Stimulated activated CD4-positive, alpha-beta T cell treated with anti-CD3 and anti-CD28 coated beads, Interleukin-2, amount 100 ng/mL, for 24 hours (primary cell): ENCODE measurements at regions not wholly inside any gene's neighbourhood (a gene's known extent, or its start where the extent isn't known, plus 50 kb on each side); places are given as distances from the start of the nearest gene placed in this dataset.
"Not testable (repeated sequence)": the region's sequence is repeated elsewhere in the genome, so short reads cannot be mapped to it uniquely, and the experiment has no call there.

ENCODE experiments used
- DNase-seq, 2 donors: peaks; one replicate each; pipeline ENCODE4 v3.0.0-alpha.2; 2020

- DNase-seq, result no peak
These were observed 96.2 kb upstream of the SIM2 start for GRCh38 chr21:36602735-36603134.

- DNase-seq, result no peak
These were observed 95.7 kb upstream of the SIM2 start for GRCh38 chr21:36603221-36603620.

DNA sequence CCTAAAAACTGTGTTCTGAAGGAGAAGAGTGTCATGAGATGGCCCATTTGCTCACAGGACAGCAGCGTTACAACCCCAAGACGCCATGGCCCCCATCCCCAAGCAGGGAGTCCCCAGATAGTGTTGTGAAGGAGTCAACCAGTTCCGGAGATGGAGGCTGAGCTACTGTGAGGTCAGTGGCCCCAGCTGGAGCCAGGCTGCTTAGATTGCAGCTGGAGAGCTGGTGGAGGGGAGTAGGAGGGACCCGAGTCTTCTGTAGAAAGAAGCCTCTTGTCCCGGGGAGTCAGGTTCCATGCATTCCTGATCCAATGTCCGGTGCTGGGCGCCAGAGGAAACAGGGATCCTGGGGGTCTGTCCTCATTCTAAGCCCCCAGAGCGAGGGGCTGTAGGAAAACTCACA, 93.5 kb upstream of the SIM2 start:
- no peak for DNase-seq

GRCh38 chr21:36606287-36606982, 92.5 kb upstream of the SIM2 start:
- no peak for DNase-seq

- no peak for DNase-seq
These were observed 92.0 kb upstream of the SIM2 start for GRCh38 chr21:36606983-36607325.

DNA sequence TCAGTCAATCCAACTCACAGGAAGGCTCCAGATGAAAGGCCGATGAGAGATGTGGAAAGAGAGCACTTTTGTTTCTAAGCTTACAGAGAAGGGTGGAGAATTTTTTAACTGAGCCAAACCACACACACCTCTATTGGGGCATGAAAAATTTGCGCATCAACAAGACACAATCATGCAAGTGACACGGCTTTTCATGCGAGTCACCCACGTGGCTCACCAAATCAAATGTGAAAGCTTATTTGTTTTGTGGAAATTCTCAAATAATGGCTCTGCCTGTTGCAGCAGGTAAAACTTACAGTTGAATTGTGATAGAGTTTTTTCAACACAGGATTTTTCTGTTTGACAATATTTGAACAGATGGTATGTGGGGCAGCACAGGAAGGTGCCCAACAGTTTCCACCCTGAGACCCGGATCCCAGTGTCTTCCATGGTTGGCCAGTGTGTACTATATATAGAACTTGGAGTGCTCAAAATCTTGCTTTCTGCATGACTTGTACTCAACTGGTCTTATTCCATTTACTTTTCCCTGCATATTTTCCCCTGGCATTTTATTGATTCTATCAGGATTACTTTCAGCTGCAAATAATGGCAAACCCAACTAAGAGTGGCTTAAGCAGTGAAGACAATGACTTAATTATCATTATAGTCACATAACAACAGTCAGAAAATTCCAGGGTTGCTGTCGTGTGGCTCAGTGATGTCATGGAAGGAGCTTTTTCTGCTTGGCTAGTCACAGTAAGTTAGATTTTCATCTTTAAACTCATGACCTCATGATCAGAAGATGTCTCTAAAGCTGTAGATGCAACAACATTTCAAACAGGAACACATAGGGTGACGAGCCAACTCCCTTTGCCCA, 90.6 kb upstream of the SIM2 start:
- no peak for DNase-seq

GRCh38 chr21:36608897-36609225, 90.1 kb upstream of the SIM2 start:
- no peak for DNase-seq

DNA sequence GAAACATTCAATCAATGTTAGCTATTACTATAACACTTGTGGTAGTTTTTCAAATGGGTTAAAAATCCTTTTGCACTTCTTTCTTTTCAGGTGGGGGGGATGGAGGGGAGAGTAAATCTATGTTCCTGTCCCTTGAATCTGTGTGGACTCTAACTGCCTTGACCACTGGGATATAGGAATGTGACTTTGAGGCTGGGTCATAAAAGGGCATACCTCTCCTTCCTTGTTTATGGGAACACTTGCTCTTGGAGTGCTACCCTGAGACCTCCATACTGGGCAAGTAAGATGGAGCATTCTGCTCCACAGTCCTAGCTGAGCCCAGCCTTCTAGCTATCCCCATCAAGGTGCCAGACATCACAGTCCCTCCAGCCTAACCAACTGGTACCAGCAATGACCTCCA, 89.3 kb upstream of the SIM2 start:
- DNase-seq, result no peak

DNA sequence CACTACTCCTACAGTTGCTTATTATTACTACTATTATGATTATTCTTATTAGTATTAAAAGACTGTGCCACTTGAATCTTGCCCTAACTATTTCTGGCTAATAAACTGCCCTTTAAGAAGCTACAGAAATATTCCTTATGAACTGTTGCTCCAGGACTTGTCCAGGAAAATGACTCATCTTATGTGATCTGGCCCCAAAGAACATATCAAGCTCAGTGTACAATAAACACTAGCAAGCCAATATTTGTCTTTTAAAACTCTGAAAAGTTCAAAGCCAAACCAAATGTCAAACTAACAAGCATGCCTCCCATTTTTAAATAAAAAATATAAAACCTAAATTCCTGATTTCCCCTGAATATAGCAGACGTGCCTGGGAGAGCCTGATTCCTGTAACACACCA, 88.7 kb upstream of the SIM2 start:
- DNase-seq, result no peak

DNA sequence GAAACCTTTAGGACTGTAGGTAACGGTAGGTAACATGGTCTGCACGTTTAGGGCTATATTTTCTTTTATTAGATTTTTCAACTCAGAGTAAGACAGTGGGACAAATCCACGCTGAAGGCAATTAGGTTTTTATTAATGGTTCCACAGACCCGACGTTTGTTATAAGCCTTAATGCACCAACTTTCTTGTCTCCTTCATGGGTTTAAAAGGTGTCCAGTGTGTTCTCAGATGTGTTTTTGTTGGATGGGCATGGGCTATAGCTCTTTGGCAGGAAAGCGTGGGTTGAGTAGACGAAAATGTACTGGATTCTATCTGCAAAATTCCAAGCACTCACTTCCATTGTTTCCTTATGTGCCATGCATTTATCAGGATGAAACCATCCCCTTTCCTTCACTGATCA, 88.0 kb upstream of the SIM2 start:
- no peak for DNase-seq

GRCh38 chr21:36611379-36611778, 87.5 kb upstream of the SIM2 start:
- no peak for DNase-seq

DNA sequence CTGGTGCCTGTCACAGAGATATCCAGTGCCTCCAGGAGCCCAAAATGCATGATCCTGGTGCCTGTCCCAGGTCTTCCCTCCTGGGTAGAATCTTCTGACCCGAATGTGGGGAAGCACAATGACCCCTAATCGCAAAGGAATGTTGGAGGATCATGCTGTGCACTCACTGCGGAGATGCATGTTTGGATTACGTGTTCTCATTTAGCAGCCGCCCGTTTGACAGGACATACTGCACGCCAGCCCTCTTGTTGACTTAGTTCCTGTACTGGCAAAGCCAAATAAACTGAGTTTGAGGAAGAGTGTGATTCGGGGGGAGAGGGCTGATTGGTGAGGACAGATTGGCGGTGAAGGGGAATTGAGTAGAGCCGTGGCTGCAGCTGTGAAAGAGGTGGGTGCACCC, 85.9 kb upstream of the SIM2 start:
- DNase-seq, result no peak

GRCh38 chr21:36613554-36613953, 85.4 kb upstream of the SIM2 start:
- no peak for DNase-seq

- DNase-seq, result no peak
These were observed 83.5 kb upstream of the SIM2 start for GRCh38 chr21:36615274-36615964.

GRCh38 chr21:36616773-36617172, 82.1 kb upstream of the SIM2 start:
- not testable (repeated sequence) for DNase-seq

DNA sequence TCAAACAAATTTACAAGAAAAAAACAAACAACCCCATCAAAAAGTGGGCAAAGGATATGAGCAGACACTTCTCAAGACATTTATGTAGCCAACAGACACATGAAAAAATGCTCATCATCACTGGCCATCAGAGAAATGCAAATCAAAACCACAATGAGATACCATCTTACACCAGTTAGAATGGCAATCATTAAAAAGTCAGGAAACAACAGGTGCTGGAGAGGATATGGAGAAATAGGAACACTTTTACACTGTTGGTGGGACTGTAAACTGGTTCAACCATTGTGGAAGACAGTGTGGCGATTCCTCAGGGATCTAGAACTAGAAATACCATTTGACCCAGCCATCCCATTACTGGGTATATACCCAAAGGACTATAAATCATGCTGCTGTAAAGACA, 77.1 kb upstream of the SIM2 start:
- DNase-seq, result not testable (repeated sequence)

GRCh38 chr21:36624105-36624504, 74.8 kb upstream of the SIM2 start:
- DNase-seq, result no peak

- no peak for DNase-seq
These were observed 72.1 kb upstream of the SIM2 start for GRCh38 chr21:36626791-36627190.

DNA sequence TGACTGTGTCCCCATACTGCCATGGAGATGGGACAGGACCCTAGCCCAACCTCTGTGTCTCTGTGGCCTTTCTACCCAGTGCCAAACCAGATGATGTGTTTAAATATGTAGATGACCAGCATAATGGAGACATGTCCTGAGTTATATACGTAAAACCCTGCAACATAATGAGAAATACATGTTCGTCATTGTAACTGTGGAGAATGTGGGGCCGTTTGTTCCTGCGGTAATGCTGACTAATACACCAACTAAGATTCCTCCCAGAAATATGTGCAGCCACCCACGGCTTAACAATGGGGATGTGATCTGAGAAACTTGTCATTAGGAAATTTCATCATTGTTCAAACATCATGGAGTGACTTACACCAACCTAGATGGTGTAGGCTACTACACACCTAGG, 71.7 kb upstream of the SIM2 start:
- no peak for DNase-seq

- DNase-seq, result no peak
These were observed 70.8 kb upstream of the SIM2 start for GRCh38 chr21:36628106-36628505.

- DNase-seq, result no peak
These were observed 70.0 kb upstream of the SIM2 start for GRCh38 chr21:36628761-36629460.

GRCh38 chr21:36630485-36631206, 68.3 kb upstream of the SIM2 start:
- DNase-seq, result peak; percentile 79 to 81

DNA sequence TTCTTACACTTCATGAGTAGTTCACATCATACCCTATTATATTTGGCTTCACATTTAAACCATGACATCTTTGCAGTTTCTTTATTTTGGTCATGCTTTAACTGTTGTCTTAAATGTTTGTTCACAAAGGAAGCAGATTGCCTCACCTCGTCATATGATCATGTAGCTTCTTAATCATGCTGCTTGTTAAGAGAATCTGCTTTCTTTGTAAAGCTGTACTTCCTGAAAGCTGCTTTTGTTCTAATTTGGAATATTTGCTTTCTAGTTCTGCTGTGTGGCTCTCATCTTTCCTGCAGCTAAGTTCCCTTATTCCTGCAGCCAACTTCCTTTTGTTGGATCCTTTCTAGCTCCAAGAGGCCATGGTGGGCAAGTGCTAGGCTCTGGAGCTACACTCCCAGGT, 62.9 kb upstream of the SIM2 start:
- no peak for DNase-seq
